ENCODE measurements at regions not wholly inside any gene's neighbourhood (a gene's known extent, or its start where the extent isn't known, plus 50 kb on each side); places are given as distances from the start of the nearest gene placed in this dataset.
A peak's percentile ranks its signal among the peaks of the same experiment; 100 is the strongest.
"Not testable (repeated sequence)": the region's sequence is repeated elsewhere in the genome, so short reads cannot be mapped to it uniquely, and the experiment has no call there.

GRCh38 chr15:67922106-67922675 lies 82.3 kb upstream of the RNU6-1 start:
- Histone ChIP-seq H3K4me3 (ENCODE audit: low read length) (no peak overlapping the region), H3K27me3 (replicated peaks; ENCODE audit: control insufficient read depth, insufficient read depth, low read length) (no peaks in the 10 kb centered on the region), H3K9ac (ENCODE audit: low read length) (no peak overlapping the region), H3K9me3 (ENCODE audit: control insufficient read depth, low read length) (peaks cover 3% of the 10 kb centered on the region), H3K4me1 (ENCODE audit: control insufficient read depth, insufficient read depth, low read length) (peaks cover 29% of the 10 kb centered on the region), H3K36me3 (ENCODE audit: control insufficient read depth, insufficient read depth, low read length, severe bottlenecking) (no peaks in the 10 kb centered on the region)
- no peak for DNase-seq (ENCODE audit: low read depth)

- peaks cover 3% of the 10 kb centered on the region for H3K9me3 ChIP-seq (ENCODE audit: control insufficient read depth, low read length)
- no peaks in the 10 kb centered on the region for H3K36me3 ChIP-seq (ENCODE audit: control insufficient read depth, insufficient read depth, low read length, severe bottlenecking)
- H3K9ac ChIP-seq (ENCODE audit: low read length) = peak overlapping the region; percentile 65
- no peaks in the 10 kb centered on the region for H3K27me3 ChIP-seq (replicated peaks; ENCODE audit: control insufficient read depth, insufficient read depth, low read length)
- H3K4me1 ChIP-seq (ENCODE audit: control insufficient read depth, insufficient read depth, low read length) = peaks cover 32% of the 10 kb centered on the region
- peak; percentile 59 for DNase-seq (ENCODE audit: low read depth)
- H3K4me3 ChIP-seq (ENCODE audit: low read length) = no peak overlapping the region
These were observed 83.4 kb upstream of the RNU6-1 start for GRCh38 chr15:67922971-67923945.

- Histone ChIP-seq H3K4me3 (ENCODE audit: low read length) (no peak overlapping the region), H3K36me3 (ENCODE audit: control insufficient read depth, insufficient read depth, low read length, severe bottlenecking) (no peaks in the 10 kb centered on the region), H3K9me3 (ENCODE audit: control insufficient read depth, low read length) (no peaks in the 10 kb centered on the region), H3K4me1 (ENCODE audit: control insufficient read depth, insufficient read depth, low read length) (peaks cover 33% of the 10 kb centered on the region), H3K27me3 (replicated peaks; ENCODE audit: control insufficient read depth, insufficient read depth, low read length) (no peaks in the 10 kb centered on the region), H3K9ac (ENCODE audit: low read length) (peak overlapping the region; percentile 65)
- no peak for DNase-seq (ENCODE audit: low read depth)
These were observed 84.6 kb upstream of the RNU6-1 start for GRCh38 chr15:67924359-67924974.

DNA sequence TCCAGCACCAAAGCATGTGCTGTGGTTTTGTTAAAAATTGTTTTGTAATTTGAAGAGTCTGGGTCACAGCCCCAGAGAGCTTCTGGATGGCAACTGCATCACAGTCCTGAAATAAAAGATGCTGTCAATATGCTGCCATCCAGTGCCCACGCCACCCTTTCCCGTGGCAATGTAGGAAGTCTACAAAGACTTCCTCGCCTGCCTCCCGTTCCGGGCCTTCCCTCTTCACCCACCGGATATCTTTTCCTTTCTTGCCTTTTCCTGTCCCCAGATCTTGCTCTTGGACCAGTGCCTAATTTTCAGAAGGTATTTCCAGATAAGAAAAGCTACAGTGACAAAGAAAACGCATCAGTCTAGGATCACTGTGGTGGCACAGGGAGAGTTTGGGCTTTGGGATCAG lies 85.3 kb upstream of the RNU6-1 start:
- Histone ChIP-seq H3K4me3 (ENCODE audit: low read length) (no peak overlapping the region), H3K4me1 (ENCODE audit: control insufficient read depth, insufficient read depth, low read length) (peaks cover 33% of the 10 kb centered on the region), H3K27me3 (replicated peaks; ENCODE audit: control insufficient read depth, insufficient read depth, low read length) (no peaks in the 10 kb centered on the region), H3K9me3 (ENCODE audit: control insufficient read depth, low read length) (no peaks in the 10 kb centered on the region), H3K9ac (ENCODE audit: low read length) (no peak overlapping the region), H3K36me3 (ENCODE audit: control insufficient read depth, insufficient read depth, low read length, severe bottlenecking) (no peaks in the 10 kb centered on the region)
- DNase-seq (ENCODE audit: low read depth) = peak; percentile 26

DNA sequence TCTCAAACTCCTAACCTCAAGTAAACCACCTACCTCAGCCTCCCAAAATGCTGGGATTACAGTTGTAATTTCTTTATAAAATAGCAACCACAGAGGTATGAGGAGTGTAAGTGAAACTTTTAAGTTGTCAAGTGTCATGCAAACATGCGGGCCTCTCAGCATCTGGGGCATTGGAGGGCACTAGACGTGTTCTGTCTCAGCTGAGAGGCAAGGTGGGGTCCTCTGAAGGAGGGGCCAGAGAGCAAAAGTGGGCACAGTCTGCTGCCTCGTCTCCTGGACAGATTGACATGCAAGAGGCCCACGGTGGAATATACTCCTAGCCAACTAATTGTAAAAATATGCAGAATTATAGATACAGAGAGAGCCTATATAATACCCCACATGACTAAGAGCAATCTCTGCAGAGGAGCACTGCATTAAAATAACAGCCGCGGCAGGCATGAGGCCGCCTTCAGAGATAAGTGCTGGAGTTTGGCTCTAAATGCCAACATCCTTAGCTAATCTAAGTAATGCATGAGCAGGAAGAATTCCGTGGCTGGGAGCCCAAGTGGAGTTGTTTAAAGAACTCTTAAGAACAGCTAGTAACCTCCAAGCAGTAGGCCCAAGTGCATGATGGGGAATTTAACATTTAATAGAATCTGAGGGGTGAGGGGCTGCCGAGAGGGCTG lies 87.8 kb upstream of the RNU6-1 start:
- Histone ChIP-seq H3K9ac (ENCODE audit: low read length) (no peak overlapping the region), H3K36me3 (ENCODE audit: control insufficient read depth, insufficient read depth, low read length, severe bottlenecking) (no peaks in the 10 kb centered on the region), H3K4me1 (ENCODE audit: control insufficient read depth, insufficient read depth, low read length) (peaks cover 33% of the 10 kb centered on the region), H3K9me3 (ENCODE audit: control insufficient read depth, low read length) (no peaks in the 10 kb centered on the region), H3K4me3 (ENCODE audit: low read length) (no peak overlapping the region), H3K27me3 (replicated peaks; ENCODE audit: control insufficient read depth, insufficient read depth, low read length) (no peaks in the 10 kb centered on the region)
- peak; percentile 95 for DNase-seq (ENCODE audit: low read depth)

DNA sequence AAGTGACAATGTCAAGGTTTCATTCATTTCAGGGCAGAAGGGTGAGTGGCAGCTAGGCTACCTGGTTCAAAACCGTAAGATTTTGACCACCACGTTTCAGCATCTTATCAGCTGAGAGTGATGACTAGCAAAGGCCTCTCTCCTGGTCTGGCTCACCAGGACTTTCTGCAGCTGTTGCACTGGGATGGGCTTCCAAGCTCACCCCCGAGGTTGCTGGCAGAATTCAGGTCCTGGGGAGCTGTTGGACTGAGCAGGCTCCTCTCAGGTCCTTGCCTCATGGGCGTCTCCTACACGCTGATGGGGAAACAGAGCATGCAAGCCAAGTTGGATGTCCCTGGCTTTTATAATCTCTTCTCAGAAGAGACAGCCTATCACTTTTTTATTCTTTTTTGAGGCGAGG lies 88.8 kb upstream of the RNU6-1 start:
- no peaks in the 10 kb centered on the region for H3K9me3 ChIP-seq (ENCODE audit: control insufficient read depth, low read length)
- no peak overlapping the region for H3K4me3 ChIP-seq (ENCODE audit: low read length)
- H3K36me3 ChIP-seq (ENCODE audit: control insufficient read depth, insufficient read depth, low read length, severe bottlenecking) = no peaks in the 10 kb centered on the region
- peaks cover 7% of the 10 kb centered on the region for H3K27me3 ChIP-seq (replicated peaks; ENCODE audit: control insufficient read depth, insufficient read depth, low read length)
- peaks cover 24% of the 10 kb centered on the region for H3K4me1 ChIP-seq (ENCODE audit: control insufficient read depth, insufficient read depth, low read length)
- no peak overlapping the region for H3K9ac ChIP-seq (ENCODE audit: low read length)
- DNase-seq (ENCODE audit: low read depth) = no peak

GRCh38 chr15:67930720-67931119 lies 90.9 kb upstream of the RNU6-1 start:
- H3K36me3 ChIP-seq (ENCODE audit: control insufficient read depth, insufficient read depth, low read length, severe bottlenecking) = no peaks in the 10 kb centered on the region
- DNase-seq (ENCODE audit: low read depth) = no peak
- no peak overlapping the region for H3K4me3 ChIP-seq (ENCODE audit: low read length)
- no peaks in the 10 kb centered on the region for H3K9me3 ChIP-seq (ENCODE audit: control insufficient read depth, low read length)
- H3K4me1 ChIP-seq (ENCODE audit: control insufficient read depth, insufficient read depth, low read length) = peaks cover 9% of the 10 kb centered on the region
- peaks cover 16% of the 10 kb centered on the region for H3K27me3 ChIP-seq (replicated peaks; ENCODE audit: control insufficient read depth, insufficient read depth, low read length)
- no peak overlapping the region for H3K9ac ChIP-seq (ENCODE audit: low read length)

DNA sequence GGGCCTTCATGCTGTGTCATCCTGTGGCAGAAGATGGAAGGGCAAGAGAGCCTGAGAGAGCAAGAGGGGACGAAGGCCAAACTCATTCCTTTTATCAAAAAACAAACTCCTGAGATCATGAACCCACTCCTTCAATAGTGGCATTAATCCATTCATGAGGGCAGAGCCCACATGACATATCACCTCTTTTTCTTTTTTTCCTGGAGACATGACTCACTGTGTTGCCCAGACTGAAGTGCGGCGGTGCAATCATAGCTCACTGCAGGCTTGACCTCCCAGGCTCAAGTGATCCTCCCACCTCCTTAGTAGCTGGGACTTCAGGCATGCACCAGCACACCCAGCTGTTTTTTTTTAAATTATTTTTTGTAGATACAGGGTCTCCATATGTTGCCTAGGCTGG lies 92.0 kb upstream of the RNU6-1 start:
- H3K4me3 ChIP-seq (ENCODE audit: low read length) = no peak overlapping the region
- no peak overlapping the region for H3K9ac ChIP-seq (ENCODE audit: low read length)
- H3K36me3 ChIP-seq (ENCODE audit: control insufficient read depth, insufficient read depth, low read length, severe bottlenecking) = no peaks in the 10 kb centered on the region
- DNase-seq (ENCODE audit: low read depth) = no peak
- peaks cover 16% of the 10 kb centered on the region for H3K27me3 ChIP-seq (replicated peaks; ENCODE audit: control insufficient read depth, insufficient read depth, low read length)
- H3K9me3 ChIP-seq (ENCODE audit: control insufficient read depth, low read length) = no peaks in the 10 kb centered on the region
- peaks cover 9% of the 10 kb centered on the region for H3K4me1 ChIP-seq (ENCODE audit: control insufficient read depth, insufficient read depth, low read length)

GRCh38 chr15:67934126-67934525 lies 94.3 kb upstream of the RNU6-1 start:
- DNase-seq (ENCODE audit: low read depth); H3K9ac ChIP-seq (ENCODE audit: low read length); H3K9me3 ChIP-seq (ENCODE audit: control insufficient read depth, low read length); H3K4me1 ChIP-seq (ENCODE audit: control insufficient read depth, insufficient read depth, low read length); H3K4me3 ChIP-seq (ENCODE audit: low read length); H3K36me3 ChIP-seq (ENCODE audit: control insufficient read depth, insufficient read depth, low read length, severe bottlenecking): not testable (repeated sequence)
- H3K27me3 ChIP-seq (replicated peaks; ENCODE audit: control insufficient read depth, insufficient read depth, low read length) = peaks cover 16% of the 10 kb centered on the region

DNA sequence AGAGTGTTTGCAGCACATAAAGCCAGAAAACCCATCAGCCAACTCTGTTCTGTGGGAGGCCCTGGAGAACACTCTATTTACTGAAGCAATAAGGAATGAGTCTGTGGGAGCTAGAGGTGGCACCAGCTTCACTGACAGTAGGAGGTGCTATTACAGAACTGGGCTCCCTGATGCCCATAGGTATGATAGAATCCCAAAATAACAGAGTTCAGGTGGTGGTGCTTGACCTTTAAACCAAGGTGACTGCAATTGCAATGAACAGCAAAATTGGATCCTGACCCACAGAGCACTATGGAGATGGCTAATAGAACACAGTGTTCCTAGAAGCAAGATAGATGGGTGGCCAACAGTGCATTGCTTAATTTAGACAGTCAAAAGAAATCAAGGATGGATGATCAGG lies 95.4 kb upstream of the RNU6-1 start:
- Histone ChIP-seq H3K27me3 (replicated peaks; ENCODE audit: control insufficient read depth, insufficient read depth, low read length) (peaks cover 16% of the 10 kb centered on the region), H3K9me3 (ENCODE audit: control insufficient read depth, low read length) (no peaks in the 10 kb centered on the region), H3K4me3 (ENCODE audit: low read length) (no peak overlapping the region), H3K36me3 (ENCODE audit: control insufficient read depth, insufficient read depth, low read length, severe bottlenecking) (no peaks in the 10 kb centered on the region), H3K9ac (ENCODE audit: low read length) (no peak overlapping the region), H3K4me1 (ENCODE audit: control insufficient read depth, insufficient read depth, low read length) (no peaks in the 10 kb centered on the region)
- DNase-seq (ENCODE audit: low read depth) = no peak

DNA sequence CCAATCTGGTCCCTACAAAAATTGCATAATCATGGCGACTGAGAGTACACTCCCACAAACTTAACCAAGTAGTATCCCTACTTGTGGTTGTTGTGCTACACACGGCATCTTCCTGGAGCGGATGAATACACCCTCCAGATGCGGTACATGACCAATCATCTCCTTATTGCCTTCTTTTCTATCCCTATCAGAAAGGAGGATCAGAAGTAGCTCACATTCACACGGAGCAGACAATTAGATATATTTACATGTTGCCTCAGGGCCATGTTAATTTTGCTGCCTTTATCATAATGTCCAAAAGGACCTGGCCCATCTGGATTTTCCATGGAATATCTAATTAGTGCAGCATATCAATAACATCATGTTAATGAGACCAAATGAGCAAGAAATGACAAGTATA lies 96.4 kb upstream of the RNU6-1 start:
- H3K4me1 ChIP-seq (ENCODE audit: control insufficient read depth, insufficient read depth, low read length) = no peaks in the 10 kb centered on the region
- H3K9ac ChIP-seq (ENCODE audit: low read length) = no peak overlapping the region
- no peaks in the 10 kb centered on the region for H3K9me3 ChIP-seq (ENCODE audit: control insufficient read depth, low read length)
- peaks cover 16% of the 10 kb centered on the region for H3K27me3 ChIP-seq (replicated peaks; ENCODE audit: control insufficient read depth, insufficient read depth, low read length)
- H3K4me3 ChIP-seq (ENCODE audit: low read length) = no peak overlapping the region
- no peaks in the 10 kb centered on the region for H3K36me3 ChIP-seq (ENCODE audit: control insufficient read depth, insufficient read depth, low read length, severe bottlenecking)
- DNase-seq (ENCODE audit: low read depth) = no peak
